HL-60 (cell line): ENCODE measurements at regions not wholly inside any gene's neighbourhood (a gene's known extent, or its start where the extent isn't known, plus 50 kb on each side); places are given as distances from the start of the nearest gene placed in this dataset.

Experiments used
- CTCF ChIP-seq: IDR thresholded peaks from one replicate; pipeline ENCODE4 v1.5.1; 2011; ENCODE audit warnings: low read length, control low read depth, inconsistent platforms; ENCODE audit not compliant: insufficient read depth
- GABPA ChIP-seq: IDR thresholded peaks from 2 replicates; pipeline ENCODE4 v1.6.1; 2012; ENCODE audit warnings: low read depth
- POLR2AphosphoS5 ChIP-seq: IDR thresholded peaks from 2 replicates; pipeline ENCODE4 v1.6.1; 2012; ENCODE audit warnings: low read depth
- REST ChIP-seq: IDR thresholded peaks from 2 replicates; pipeline ENCODE4 v1.6.1; 2012; ENCODE audit warnings: low read depth; ENCODE audit not compliant: insufficient replicate concordance

- TF ChIP-seq CTCF (no peak), REST (no peak), POLR2AphosphoS5 (no peak), GABPA (no peak)
Observed at GRCh38 chr9:90466441-90466840, 176.2 kb downstream of the DIRAS2 start.
